ENCODE measurements at regions not wholly inside any gene's neighbourhood (a gene's known extent, or its start where the extent isn't known, plus 50 kb on each side); places are given as distances from the start of the nearest gene placed in this dataset.
A peak's percentile ranks its signal among the peaks of the same experiment; 100 is the strongest.

DNA sequence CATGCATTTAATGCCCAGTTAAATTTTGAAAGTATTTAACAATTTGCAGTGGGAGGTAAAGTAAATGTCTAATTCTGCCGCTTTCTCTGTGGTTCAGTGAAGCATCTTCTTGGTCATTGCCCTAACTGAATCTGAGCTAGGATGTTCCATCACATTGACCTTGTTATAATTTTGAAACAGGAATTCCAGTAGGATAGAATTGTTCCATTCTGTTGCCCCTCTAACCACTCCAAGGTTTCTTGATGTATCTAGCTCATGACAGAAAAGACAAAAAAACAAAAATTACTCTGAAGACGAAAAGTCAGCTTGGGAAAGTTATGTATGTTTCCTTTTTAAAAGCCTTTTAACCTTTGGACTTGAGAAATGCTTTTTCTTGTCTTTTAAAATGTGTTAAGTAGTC, 297.0 kb upstream of the FAT1 start:
- H3K9me2 ChIP-seq (replicated peaks; ENCODE audit: insufficient read depth): no peaks in the 10 kb centered on the region
- no peaks in the 10 kb centered on the region for H3K9me3 ChIP-seq (ENCODE audit: low read depth)
- no peak overlapping the region for H3K4me2 ChIP-seq
- H2AFZ ChIP-seq: no peak overlapping the region
- H3K79me2 ChIP-seq: no peaks in the 10 kb centered on the region
- no peak overlapping the region for H3K4me3 ChIP-seq
- no peaks in the 10 kb centered on the region for H4K20me1 ChIP-seq (ENCODE audit: insufficient read depth, poor library complexity, severe bottlenecking)
- TF ChIP-seq EZH2 (IDR thresholded peaks at IDR 0.05; ENCODE audit: borderline replicate concordance) (no peak), EZH2phosphoT487 (IDR thresholded peaks at IDR 0.05; ENCODE audit: low read depth, severe bottlenecking, unreplicated experiment) (no peak)
- TF ChIP-seq, protein P1, sequence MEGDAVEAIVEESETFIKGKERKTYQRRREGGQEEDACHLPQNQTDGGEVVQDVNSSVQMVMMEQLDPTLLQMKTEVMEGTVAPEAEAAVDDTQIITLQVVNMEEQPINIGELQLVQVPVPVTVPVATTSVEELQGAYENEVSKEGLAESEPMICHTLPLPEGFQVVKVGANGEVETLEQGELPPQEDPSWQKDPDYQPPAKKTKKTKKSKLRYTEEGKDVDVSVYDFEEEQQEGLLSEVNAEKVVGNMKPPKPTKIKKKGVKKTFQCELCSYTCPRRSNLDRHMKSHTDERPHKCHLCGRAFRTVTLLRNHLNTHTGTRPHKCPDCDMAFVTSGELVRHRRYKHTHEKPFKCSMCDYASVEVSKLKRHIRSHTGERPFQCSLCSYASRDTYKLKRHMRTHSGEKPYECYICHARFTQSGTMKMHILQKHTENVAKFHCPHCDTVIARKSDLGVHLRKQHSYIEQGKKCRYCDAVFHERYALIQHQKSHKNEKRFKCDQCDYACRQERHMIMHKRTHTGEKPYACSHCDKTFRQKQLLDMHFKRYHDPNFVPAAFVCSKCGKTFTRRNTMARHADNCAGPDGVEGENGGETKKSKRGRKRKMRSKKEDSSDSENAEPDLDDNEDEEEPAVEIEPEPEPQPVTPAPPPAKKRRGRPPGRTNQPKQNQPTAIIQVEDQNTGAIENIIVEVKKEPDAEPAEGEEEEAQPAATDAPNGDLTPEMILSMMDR (IDR thresholded peaks at IDR 0.05; ENCODE audit: poor library complexity): no peak
- no peak overlapping the region for H3K27ac ChIP-seq
- H3K4me1 ChIP-seq (ENCODE audit: insufficient read depth): no peaks in the 10 kb centered on the region
- WGBS (ENCODE audit: low lambda C conversion rate, missing lambda C conversion rate): 84% methylated on average over 2 of the region's 2 CpGs
- no peak for DNase-seq (ENCODE audit: low spot score)
- no peaks in the 10 kb centered on the region for H3K36me3 ChIP-seq (replicated peaks; ENCODE audit: insufficient read depth, low read depth)
- H3K27me3 ChIP-seq: no peaks in the 10 kb centered on the region

DNA sequence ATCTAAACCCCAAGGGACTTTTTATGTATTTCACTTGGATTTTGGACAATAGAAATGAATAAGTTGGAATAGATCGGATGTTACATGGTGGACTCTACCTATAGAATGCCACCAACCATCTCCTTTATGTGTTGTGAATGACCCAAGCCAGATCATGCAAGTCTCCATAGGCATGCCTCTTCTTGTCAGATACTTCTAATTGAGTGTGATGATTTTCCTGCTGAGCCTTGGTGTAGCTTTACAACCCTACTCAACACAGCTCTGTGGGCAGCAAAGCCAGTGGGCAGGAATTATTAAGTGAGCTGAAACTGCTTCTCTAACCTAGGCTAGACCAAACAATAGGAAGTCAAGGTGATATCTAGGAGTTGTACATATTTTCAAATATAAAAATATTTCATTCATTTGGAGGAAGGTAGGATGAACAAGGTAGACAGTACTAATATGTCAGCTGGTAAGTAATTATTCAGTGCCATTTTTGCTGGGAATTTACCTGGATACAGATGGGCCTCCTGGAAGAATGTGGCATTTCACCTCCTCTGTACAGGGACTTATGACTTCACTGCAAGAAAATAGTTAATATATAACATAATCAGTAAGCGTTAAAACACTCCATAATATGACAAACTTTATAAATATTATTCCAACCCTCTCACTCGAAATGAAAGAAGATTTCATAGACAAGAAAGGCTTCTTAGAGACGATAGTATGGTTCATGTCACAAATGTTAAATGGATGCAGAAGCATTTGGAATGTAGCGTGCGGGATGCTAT, 298.0 kb upstream of the FAT1 start:
- TF ChIP-seq EZH2phosphoT487 (IDR thresholded peaks at IDR 0.05; ENCODE audit: low read depth, severe bottlenecking, unreplicated experiment) (no peak), EZH2 (IDR thresholded peaks at IDR 0.05; ENCODE audit: borderline replicate concordance) (no peak)
- TF ChIP-seq, protein P1 (IDR thresholded peaks at IDR 0.05; ENCODE audit: poor library complexity): no peak
- DNase-seq (ENCODE audit: low spot score): no peak
- H3K36me3 ChIP-seq (replicated peaks; ENCODE audit: insufficient read depth, low read depth): no peaks in the 10 kb centered on the region
- H3K9me3 ChIP-seq (ENCODE audit: low read depth): no peaks in the 10 kb centered on the region
- H2AFZ ChIP-seq: no peak overlapping the region
- no peak overlapping the region for H3K27ac ChIP-seq
- no peaks in the 10 kb centered on the region for H3K4me1 ChIP-seq (ENCODE audit: insufficient read depth)
- no peaks in the 10 kb centered on the region for H3K79me2 ChIP-seq
- H3K27me3 ChIP-seq: no peaks in the 10 kb centered on the region
- WGBS (ENCODE audit: low lambda C conversion rate, missing lambda C conversion rate): 88% methylated on average over 6 of the region's 6 CpGs
- H3K4me3 ChIP-seq: no peak overlapping the region
- no peaks in the 10 kb centered on the region for H3K9me2 ChIP-seq (replicated peaks; ENCODE audit: insufficient read depth)
- H4K20me1 ChIP-seq (ENCODE audit: insufficient read depth, poor library complexity, severe bottlenecking): no peaks in the 10 kb centered on the region
- H3K4me2 ChIP-seq: no peak overlapping the region

DNA sequence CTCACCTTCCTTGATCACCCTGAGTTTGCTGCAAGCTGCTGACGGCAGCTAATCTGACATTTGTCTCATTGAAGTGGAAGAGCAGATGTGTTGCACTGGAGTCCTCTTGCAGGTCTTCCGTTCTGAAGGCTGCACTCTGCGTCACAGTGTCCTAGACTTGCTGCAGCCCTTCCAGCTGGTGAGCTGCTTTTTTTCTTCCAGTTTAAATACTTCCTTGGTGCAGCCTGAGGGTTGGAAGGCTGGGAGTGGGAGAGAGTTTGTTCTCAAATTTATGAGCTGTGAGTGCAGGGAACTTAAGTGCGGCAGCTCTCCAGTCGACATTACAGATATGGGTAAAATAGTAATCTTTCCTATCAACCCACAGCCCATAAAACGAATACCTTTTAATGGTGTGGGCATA, 303.6 kb upstream of the FAT1 start:
- no peak overlapping the region for H3K4me3 ChIP-seq
- peak overlapping the region; percentile 74 for H3K4me2 ChIP-seq
- TF ChIP-seq EZH2phosphoT487 (IDR thresholded peaks at IDR 0.05; ENCODE audit: low read depth, severe bottlenecking, unreplicated experiment) (no peak), EZH2 (IDR thresholded peaks at IDR 0.05; ENCODE audit: borderline replicate concordance) (no peak)
- TF ChIP-seq, protein P1 (IDR thresholded peaks at IDR 0.05; ENCODE audit: poor library complexity): no peak
- 45% methylated on average over 6 of the region's 6 CpGs for WGBS (ENCODE audit: low lambda C conversion rate, missing lambda C conversion rate)
- no peak for DNase-seq (ENCODE audit: low spot score)
- no peak overlapping the region for H2AFZ ChIP-seq
- H3K36me3 ChIP-seq (replicated peaks; ENCODE audit: insufficient read depth, low read depth): no peaks in the 10 kb centered on the region
- H3K27me3 ChIP-seq: no peaks in the 10 kb centered on the region
- H3K4me1 ChIP-seq (ENCODE audit: insufficient read depth): peaks cover 4% of the 10 kb centered on the region
- H3K9me3 ChIP-seq (ENCODE audit: low read depth): no peaks in the 10 kb centered on the region
- H3K79me2 ChIP-seq: no peaks in the 10 kb centered on the region
- H3K9me2 ChIP-seq (replicated peaks; ENCODE audit: insufficient read depth): no peaks in the 10 kb centered on the region
- no peaks in the 10 kb centered on the region for H4K20me1 ChIP-seq (ENCODE audit: insufficient read depth, poor library complexity, severe bottlenecking)
- H3K27ac ChIP-seq: no peak overlapping the region

Data from hepatocyte (in vitro differentiated cells).